NT2/D1 (cell line): ENCODE measurements at regions not wholly inside any gene's neighbourhood (a gene's known extent, or its start where the extent isn't known, plus 50 kb on each side); places are given as distances from the start of the nearest gene placed in this dataset.

Source experiments
- DNase-seq: peaks from one replicate; pipeline ENCODE4 v3.0.0-alpha.2; 2011; ENCODE audit warnings: low read depth, low spot score
- H3K27me3 ChIP-seq: 2 replicates; pipeline ENCODE4 v1.6.0; 2011; ENCODE audit warnings: mild to moderate bottlenecking; ENCODE audit not compliant: insufficient read length, insufficient read depth
- H3K36me3 ChIP-seq: 2 replicates; pipeline ENCODE4 v1.6.1; 2011; ENCODE audit warnings: mild to moderate bottlenecking, low read length, mixed read lengths; ENCODE audit not compliant: insufficient read depth, insufficient read length
- H3K4me1 ChIP-seq: 2 replicates; pipeline ENCODE4 v1.5.1; 2011; ENCODE audit not compliant: insufficient read depth, insufficient read length
- H3K4me3 ChIP-seq: 2 replicates; pipeline ENCODE4 v1.5.1; 2011; ENCODE audit warnings: low read depth; ENCODE audit not compliant: insufficient read length
- H3K9ac ChIP-seq: 2 replicates; pipeline ENCODE4 v1.6.0; 2011; ENCODE audit warnings: low read depth; ENCODE audit not compliant: insufficient read length
- H3K9me3 ChIP-seq: 2 replicates; pipeline ENCODE4 v1.5.1; 2011; ENCODE audit warnings: mild to moderate bottlenecking, low read length; ENCODE audit not compliant: insufficient read depth
- SUZ12 ChIP-seq: IDR thresholded peaks from 2 replicates; pipeline ENCODE4 v1.6.1; 2011; ENCODE audit not compliant: insufficient read length, insufficient read depth; ENCODE audit errors: extremely low read depth
- YY1 ChIP-seq: IDR thresholded peaks from 2 replicates; pipeline ENCODE4 v1.6.1; 2011; ENCODE audit not compliant: insufficient read length, insufficient read depth
- ZNF274 ChIP-seq: IDR thresholded peaks from 2 replicates; pipeline ENCODE4 v1.6.1; 2011; ENCODE audit warnings: mild to moderate bottlenecking, low read depth, low read length

- no peak for DNase-seq
- H3K9me3 ChIP-seq: peaks cover 14% of the 10 kb centered on the region; the same call in 1 of the 2 replicates
- H3K36me3 ChIP-seq: no peaks in the 10 kb centered on the region
- no peak overlapping the region for H3K4me3 ChIP-seq
- H3K27me3 ChIP-seq: no peaks in the 10 kb centered on the region
- H3K9ac ChIP-seq: no peak overlapping the region
- no peaks in the 10 kb centered on the region for H3K4me1 ChIP-seq
- TF ChIP-seq SUZ12: no peak
- no peak for TF ChIP-seq YY1
- no peak for TF ChIP-seq ZNF274
These were observed 56.7 kb upstream of the FAM98A start for GRCh38 chr2:33655626-33656320.

- Histone ChIP-seq H3K27me3 (no peaks in the 10 kb centered on the region), H3K4me1 (no peaks in the 10 kb centered on the region), H3K36me3 (no peaks in the 10 kb centered on the region), H3K9me3 (peaks cover 14% of the 10 kb centered on the region; the same call in 1 of the 2 replicates), H3K4me3 (no peak overlapping the region), H3K9ac (no peak overlapping the region)
- no peak for DNase-seq
- TF ChIP-seq SUZ12 (no peak), YY1 (no peak), ZNF274 (no peak)
These were observed 53.7 kb upstream of the FAM98A start for GRCh38 chr2:33652830-33653229.

- TF ChIP-seq YY1 (no peak), ZNF274 (no peak), SUZ12 (no peak)
- Histone ChIP-seq H3K9me3 (peaks cover 14% of the 10 kb centered on the region; the same call in 1 of the 2 replicates), H3K9ac (no peak overlapping the region), H3K36me3 (no peaks in the 10 kb centered on the region), H3K27me3 (no peaks in the 10 kb centered on the region), H3K4me3 (no peak overlapping the region), H3K4me1 (no peaks in the 10 kb centered on the region)
- DNase-seq: no peak
These were observed 51.1 kb upstream of the FAM98A start for GRCh38 chr2:33650171-33650570.
